Large intestine (tissue), 3 donors: ENCODE measurements at regions not wholly inside any gene's neighbourhood (a gene's known extent, or its start where the extent isn't known, plus 50 kb on each side); places are given as distances from the start of the nearest gene placed in this dataset.

Experiments used
- DNase-seq, 2 donors: peaks; one replicate each; pipeline versions ENCODE4 v3.0.0 to v3.0.0-alpha.2; 2013
- H3K27ac ChIP-seq: one replicate; pipeline ENCODE4 v1.5.1; 2013; ENCODE audit warnings: low read length
- H3K27me3 ChIP-seq: 2 replicates; pipeline ENCODE4 v1.6.1; 2013; ENCODE audit warnings: low read length; ENCODE audit not compliant: control insufficient read depth, insufficient read depth
- H3K36me3 ChIP-seq: 2 replicates; pipeline ENCODE4 v1.6.1; 2013; ENCODE audit warnings: low read length; ENCODE audit not compliant: control insufficient read depth, insufficient read depth
- H3K4me1 ChIP-seq: one replicate; pipeline ENCODE4 v1.6.1; 2013; ENCODE audit warnings: low read length; ENCODE audit not compliant: control insufficient read depth, insufficient read depth
- H3K4me3 ChIP-seq: one replicate; pipeline ENCODE4 v1.5.1; 2013; ENCODE audit warnings: low read length
- H3K9me3 ChIP-seq: one replicate; pipeline ENCODE4 v1.6.1; 2013; ENCODE audit warnings: mild to moderate bottlenecking, low read depth, low read length, moderate library complexity; ENCODE audit not compliant: control insufficient read depth
- WGBS: methylation state at CpG from one replicate; pipeline ENCODE4 v1.1.5; 2013; ENCODE audit warnings: low lambda C conversion rate; ENCODE audit not compliant: insufficient coverage; 5-methylcytosine and 5-hydroxymethylcytosine counted together

- no CpG with 5 or more reads among the region's 2 CpGs for WGBS
Observed at GRCh38 chr7:35370687-35371086, 116.8 kb upstream of the TBX20 start.

GRCh38 chr7:35366167-35367155 is 112.6 kb upstream of the TBX20 start:
- Histone ChIP-seq H3K4me1 (no peaks in the 10 kb centered on the region), H3K4me3 (no peak overlapping the region), H3K9me3 (no peaks in the 10 kb centered on the region), H3K36me3 (no peaks in the 10 kb centered on the region), H3K27me3 (no peaks in the 10 kb centered on the region), H3K27ac (no peak overlapping the region)
- no peak for DNase-seq
- no CpG with 5 or more reads among the region's 6 CpGs for WGBS

More at GRCh38 chr7:35370687-35371086, 116.8 kb upstream of the TBX20 start:
- Histone ChIP-seq H3K27me3 (no peaks in the 10 kb centered on the region), H3K4me3 (no peak overlapping the region), H3K4me1 (no peaks in the 10 kb centered on the region), H3K9me3 (no peaks in the 10 kb centered on the region), H3K36me3 (no peaks in the 10 kb centered on the region), H3K27ac (no peak overlapping the region)
- DNase-seq, result no peak

GRCh38 chr7:35365523-35365922 is 111.6 kb upstream of the TBX20 start:
- Histone ChIP-seq H3K4me1 (no peaks in the 10 kb centered on the region), H3K4me3 (no peak overlapping the region), H3K27ac (no peak overlapping the region), H3K9me3 (no peaks in the 10 kb centered on the region), H3K27me3 (no peaks in the 10 kb centered on the region), H3K36me3 (no peaks in the 10 kb centered on the region)
- WGBS, result no CpG with 5 or more reads among the region's 1 CpG
- no peak for DNase-seq

GRCh38 chr7:35362341-35362740 is 108.4 kb upstream of the TBX20 start:
- DNase-seq, result no peak
- Histone ChIP-seq H3K27ac (no peak overlapping the region), H3K9me3 (no peaks in the 10 kb centered on the region), H3K4me3 (no peak overlapping the region), H3K27me3 (no peaks in the 10 kb centered on the region), H3K36me3 (no peaks in the 10 kb centered on the region), H3K4me1 (no peaks in the 10 kb centered on the region)
- WGBS, result no CpG with 5 or more reads among the region's 6 CpGs

- no peak for DNase-seq
- Histone ChIP-seq H3K4me3 (no peak overlapping the region), H3K36me3 (no peaks in the 10 kb centered on the region), H3K9me3 (no peaks in the 10 kb centered on the region), H3K4me1 (no peaks in the 10 kb centered on the region), H3K27ac (no peak overlapping the region), H3K27me3 (no peaks in the 10 kb centered on the region)
- 60% methylated on average over 1 of the region's 1 CpG for WGBS
Observed at GRCh38 chr7:35359423-35359822, 105.5 kb upstream of the TBX20 start.

GRCh38 chr7:35356495-35356894 is 102.6 kb upstream of the TBX20 start:
- no peaks in the 10 kb centered on the region for H3K36me3 ChIP-seq
- no peak overlapping the region for H3K4me3 ChIP-seq
- H3K27ac ChIP-seq, result no peak overlapping the region
- no CpG with 5 or more reads among the region's 4 CpGs for WGBS
- H3K27me3 ChIP-seq, result no peaks in the 10 kb centered on the region
- no peaks in the 10 kb centered on the region for H3K9me3 ChIP-seq
- DNase-seq, result no peak
- H3K4me1 ChIP-seq, result no peaks in the 10 kb centered on the region

GRCh38 chr7:35355911-35356310 is 102.0 kb upstream of the TBX20 start:
- WGBS, result 100% methylated on average over 1 of the region's 5 CpGs

GRCh38 chr7:35355199-35355598 is 101.3 kb upstream of the TBX20 start:
- no peaks in the 10 kb centered on the region for H3K27me3 ChIP-seq
- no peaks in the 10 kb centered on the region for H3K4me1 ChIP-seq
- no peaks in the 10 kb centered on the region for H3K36me3 ChIP-seq
- DNase-seq, result no peak
- H3K4me3 ChIP-seq, result no peak overlapping the region
- WGBS, result no CpG with 5 or more reads among the region's 2 CpGs
- no peak overlapping the region for H3K27ac ChIP-seq
- no peaks in the 10 kb centered on the region for H3K9me3 ChIP-seq

More at GRCh38 chr7:35355911-35356310, 102.0 kb upstream of the TBX20 start:
- Histone ChIP-seq H3K36me3 (no peaks in the 10 kb centered on the region), H3K4me3 (no peak overlapping the region), H3K9me3 (no peaks in the 10 kb centered on the region), H3K4me1 (no peaks in the 10 kb centered on the region), H3K27ac (no peak overlapping the region), H3K27me3 (no peaks in the 10 kb centered on the region)
- DNase-seq, result no peak

- H3K4me3 ChIP-seq, result no peak overlapping the region
- H3K36me3 ChIP-seq, result no peaks in the 10 kb centered on the region
- H3K4me1 ChIP-seq, result no peaks in the 10 kb centered on the region
- no peaks in the 10 kb centered on the region for H3K9me3 ChIP-seq
- no peaks in the 10 kb centered on the region for H3K27me3 ChIP-seq
- DNase-seq, result no peak
- no peak overlapping the region for H3K27ac ChIP-seq
- WGBS, result no CpG with 5 or more reads among the region's 6 CpGs
Observed at GRCh38 chr7:35353481-35353880, 99.6 kb upstream of the TBX20 start.

GRCh38 chr7:35351466-35351865 is 97.6 kb upstream of the TBX20 start:
- Histone ChIP-seq H3K4me1 (no peaks in the 10 kb centered on the region), H3K27ac (no peak overlapping the region), H3K9me3 (no peaks in the 10 kb centered on the region), H3K36me3 (no peaks in the 10 kb centered on the region), H3K27me3 (no peaks in the 10 kb centered on the region), H3K4me3 (no peak overlapping the region)
- no CpG with 5 or more reads among the region's 4 CpGs for WGBS
- DNase-seq, result no peak
